Caco-2 (cell line): ENCODE measurements at regions not wholly inside any gene's neighbourhood (a gene's known extent, or its start where the extent isn't known, plus 50 kb on each side); places are given as distances from the start of the nearest gene placed in this dataset.

Experiments
- BruUV-seq: library from RNA; stranded (reverse); fragments of 400-500 nt; replicated peaks from 2 replicates; lab custom pipeline; 2021; lab: Mats Ljungman, UMichigan
- CTCF ChIA-PET: fragments of 300-600 bp; sonication (Branson Sonifier 250); formaldehyde crosslinking; loops from one replicate; lab custom pipeline; 2022; ENCODE audit warnings: antibody characterized with exemption; lab: Charles Lee
- POLR2A ChIA-PET: fragments of 300-600 bp; sonication (Branson Sonifier 250); formaldehyde crosslinking; loops from one replicate; lab custom pipeline; 2022; ENCODE audit warnings: antibody characterized with exemption; lab: Charles Lee
- DNase-seq, 2 experiments: peaks; one replicate each; pipeline versions ENCODE4 v3.0.0 to v3.0.0-alpha.2; 2020 to 2022
- H3K27me3 ChIP-seq: replicated peaks from 2 replicates; pipeline ENCODE4 v1.6.0; 2011; ENCODE audit warnings: low read length; ENCODE audit not compliant: control insufficient read depth, insufficient read depth
- H3K36me3 ChIP-seq: 2 replicates; pipeline ENCODE4 v1.5.1; 2011; ENCODE audit warnings: low read length; ENCODE audit not compliant: control insufficient read depth, insufficient read depth
- H3K4me1 ChIP-seq: fragments of 250-450 bp; sonication (Bioruptor Pico); 2 replicates; pipeline ENCODE4 v1.5.1; 2020; ENCODE audit warnings: mild to moderate bottlenecking
- H3K4me3 ChIP-seq: 2 replicates; pipeline ENCODE4 v1.5.1; 2011; ENCODE audit warnings: low read depth, mild to moderate bottlenecking, control low read depth, low read length
- H3K9me3 ChIP-seq: fragments of 250-450 bp; sonication (Bioruptor Pico); 2 replicates; pipeline ENCODE4 v1.5.1; 2020; ENCODE audit warnings: mild to moderate bottlenecking, moderate library complexity
- H3K27ac Mint-ChIP-seq: one replicate; pipeline ENCODE4 v1.8.0; 2022; ENCODE audit warnings: mixed read lengths; ENCODE audit not compliant: unreplicated experiment
- H3K27me3 Mint-ChIP-seq: one replicate; pipeline ENCODE4 v1.8.0; 2022; ENCODE audit warnings: mixed read lengths; ENCODE audit not compliant: insufficient read depth, unreplicated experiment
- H3K36me3 Mint-ChIP-seq: one replicate; pipeline ENCODE4 v1.8.0; 2022; ENCODE audit warnings: mild to moderate bottlenecking, mixed read lengths; ENCODE audit not compliant: insufficient read depth, unreplicated experiment
- H3K4me1 Mint-ChIP-seq: one replicate; pipeline ENCODE4 v1.8.0; 2022; ENCODE audit warnings: low read depth, mixed read lengths; ENCODE audit not compliant: unreplicated experiment
- H3K4me3 Mint-ChIP-seq: one replicate; pipeline ENCODE4 v1.8.0; 2022; ENCODE audit warnings: mild to moderate bottlenecking, moderate library complexity, mixed read lengths; ENCODE audit not compliant: unreplicated experiment
- H3K9me3 Mint-ChIP-seq: one replicate; pipeline ENCODE4 v1.8.0; 2022; ENCODE audit warnings: mixed read lengths; ENCODE audit not compliant: unreplicated experiment
- intact Hi-C: fragments of 100-400 bp; cut with micrococcal nuclease; formaldehyde crosslinking; loops from one replicate; pipeline ENCODE4 v1.10.0; 2022; ENCODE audit not compliant: unreplicated experiment
- TF ChIP-seq, protein P1 (sequence below), 2 experiments: fragments of 200-600 bp in 1 of 2; IDR thresholded peaks; 1 replicate in 1 of 2; 2 replicates in 1 of 2; pipeline versions ENCODE4 v1.5.1 to v1.8.0; 2011 to 2022; ENCODE audit warnings: antibody characterized with exemption in 1 of 2, control low read depth in 1 of 2, inconsistent platforms in 1 of 2, low read depth in 1 of 2, low read length in 1 of 2, mild to moderate bottlenecking in 1 of 2, moderate library complexity in 1 of 2; ENCODE audit not compliant: insufficient read depth in 1 of 2, severe bottlenecking in 1 of 2, unreplicated experiment in 1 of 2

DNA sequence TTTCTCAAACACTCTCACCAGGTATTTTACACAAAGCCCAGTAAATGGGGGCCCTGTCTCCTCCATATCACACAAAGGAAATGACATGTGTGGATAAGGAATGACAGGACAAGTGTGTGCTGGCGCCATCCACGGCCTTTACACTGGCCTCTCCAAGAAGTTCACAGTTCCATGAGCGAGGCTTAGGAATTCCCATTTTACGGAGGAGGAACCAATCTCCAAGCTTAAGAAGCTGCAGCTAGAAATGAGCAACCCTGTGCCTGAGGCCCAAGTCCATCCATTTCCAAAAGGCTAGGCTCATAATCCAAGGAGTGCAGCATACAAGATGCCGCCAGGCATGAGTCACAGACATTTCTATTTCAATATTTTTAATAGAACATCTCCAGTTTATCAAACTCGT is 203.4 kb downstream of the AUH start:
- no peak overlapping the region for H3K27ac Mint-ChIP-seq
- Histone ChIP-seq H3K4me1 (no peaks in the 10 kb centered on the region), H3K27me3 (no peaks in the 10 kb centered on the region), H3K9me3 (no peaks in the 10 kb centered on the region), H3K36me3 (no peaks in the 10 kb centered on the region), H3K4me3 (no peak overlapping the region)
- intact Hi-C loops = no loop called here
- H3K36me3 Mint-ChIP-seq = no peaks in the 10 kb centered on the region
- H3K27me3 Mint-ChIP-seq = no peaks in the 10 kb centered on the region
- no peaks in the 10 kb centered on the region for H3K9me3 Mint-ChIP-seq
- H3K4me3 Mint-ChIP-seq = no peak overlapping the region
- ChIA-PET CTCF (no interaction called here), POLR2A (no interaction called here)
- no TSS peak for BruUV-seq
- no peak for DNase-seq
- TF ChIP-seq, protein P1, sequence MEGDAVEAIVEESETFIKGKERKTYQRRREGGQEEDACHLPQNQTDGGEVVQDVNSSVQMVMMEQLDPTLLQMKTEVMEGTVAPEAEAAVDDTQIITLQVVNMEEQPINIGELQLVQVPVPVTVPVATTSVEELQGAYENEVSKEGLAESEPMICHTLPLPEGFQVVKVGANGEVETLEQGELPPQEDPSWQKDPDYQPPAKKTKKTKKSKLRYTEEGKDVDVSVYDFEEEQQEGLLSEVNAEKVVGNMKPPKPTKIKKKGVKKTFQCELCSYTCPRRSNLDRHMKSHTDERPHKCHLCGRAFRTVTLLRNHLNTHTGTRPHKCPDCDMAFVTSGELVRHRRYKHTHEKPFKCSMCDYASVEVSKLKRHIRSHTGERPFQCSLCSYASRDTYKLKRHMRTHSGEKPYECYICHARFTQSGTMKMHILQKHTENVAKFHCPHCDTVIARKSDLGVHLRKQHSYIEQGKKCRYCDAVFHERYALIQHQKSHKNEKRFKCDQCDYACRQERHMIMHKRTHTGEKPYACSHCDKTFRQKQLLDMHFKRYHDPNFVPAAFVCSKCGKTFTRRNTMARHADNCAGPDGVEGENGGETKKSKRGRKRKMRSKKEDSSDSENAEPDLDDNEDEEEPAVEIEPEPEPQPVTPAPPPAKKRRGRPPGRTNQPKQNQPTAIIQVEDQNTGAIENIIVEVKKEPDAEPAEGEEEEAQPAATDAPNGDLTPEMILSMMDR (IDR thresholded peaks at IDR 0.05; ENCODE audit: insufficient read depth in 1 of 2, low read depth in 1 of 2, low read length in 1 of 2, severe bottlenecking in 1 of 2, unreplicated experiment in 1 of 2) = no peak
- peaks cover 8% of the 10 kb centered on the region for H3K4me1 Mint-ChIP-seq

DNA sequence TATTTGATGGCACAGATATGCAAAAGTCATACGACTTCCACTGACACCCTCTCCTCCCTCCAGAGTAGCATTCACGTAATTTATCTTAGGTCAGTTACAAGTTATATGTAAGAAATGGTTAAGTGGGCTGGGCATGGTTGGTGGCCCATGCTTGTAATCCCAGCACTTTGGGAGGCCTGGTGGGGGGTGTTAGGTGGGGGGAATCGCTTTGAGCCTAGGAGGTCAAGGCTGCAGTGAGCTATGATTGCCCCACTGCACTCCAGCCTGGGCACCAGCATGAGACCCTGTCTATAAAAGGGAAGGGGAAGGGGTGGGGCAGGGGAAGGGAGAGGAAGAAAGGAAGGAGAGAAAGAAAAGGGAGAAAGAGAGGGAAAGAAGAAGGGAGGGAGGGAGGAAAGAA is 202.8 kb downstream of the AUH start:
- H3K9me3 Mint-ChIP-seq = no peaks in the 10 kb centered on the region
- POLR2A ChIA-PET = no interaction called here
- Histone ChIP-seq H3K27me3 (no peaks in the 10 kb centered on the region), H3K36me3 (no peaks in the 10 kb centered on the region), H3K4me3 (no peak overlapping the region), H3K9me3 (no peaks in the 10 kb centered on the region), H3K4me1 (no peaks in the 10 kb centered on the region)
- no peak overlapping the region for H3K27ac Mint-ChIP-seq
- H3K4me1 Mint-ChIP-seq = peaks cover 8% of the 10 kb centered on the region
- DNase-seq = no peak
- CTCF ChIA-PET = no interaction called here
- no peaks in the 10 kb centered on the region for H3K36me3 Mint-ChIP-seq
- H3K4me3 Mint-ChIP-seq = no peak overlapping the region
- TF ChIP-seq, protein P1 (IDR thresholded peaks at IDR 0.05; ENCODE audit: insufficient read depth in 1 of 2, low read depth in 1 of 2, low read length in 1 of 2, severe bottlenecking in 1 of 2, unreplicated experiment in 1 of 2) = no peak
- no peaks in the 10 kb centered on the region for H3K27me3 Mint-ChIP-seq
- intact Hi-C loops = no loop called here
- BruUV-seq = no TSS peak

DNA sequence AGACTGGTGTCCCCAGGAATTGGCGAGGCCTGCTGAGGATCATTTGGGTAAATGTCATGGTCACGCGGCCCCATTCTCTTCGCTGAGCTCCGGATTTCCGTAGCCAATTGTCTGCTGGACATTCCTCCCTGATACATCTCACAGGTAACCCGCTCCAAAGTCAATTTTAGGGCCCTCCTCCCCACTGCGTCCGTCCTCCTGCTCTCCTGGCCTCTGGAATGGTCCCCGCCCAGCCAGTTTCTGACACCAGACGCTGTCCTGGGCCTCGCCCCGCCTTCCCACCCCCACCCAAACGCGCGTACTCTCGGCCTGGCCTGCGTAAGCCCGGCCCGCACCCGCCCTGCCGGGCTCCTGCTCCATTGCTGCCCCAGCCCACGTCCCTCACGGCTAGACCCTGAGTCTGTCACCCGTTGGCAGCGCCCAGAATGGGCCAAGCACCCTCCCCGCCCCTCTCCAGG is 202.0 kb downstream of the AUH start:
- no peak for DNase-seq
- Histone ChIP-seq H3K27me3 (no peaks in the 10 kb centered on the region), H3K4me3 (no peak overlapping the region), H3K9me3 (no peaks in the 10 kb centered on the region), H3K36me3 (no peaks in the 10 kb centered on the region), H3K4me1 (peaks cover 4% of the 10 kb centered on the region)
- TF ChIP-seq, protein P1 (IDR thresholded peaks at IDR 0.05; ENCODE audit: insufficient read depth in 1 of 2, low read depth in 1 of 2, low read length in 1 of 2, severe bottlenecking in 1 of 2, unreplicated experiment in 1 of 2) = no peak
- Mint-ChIP-seq H3K4me1 (peaks cover 14% of the 10 kb centered on the region), H3K27me3 (no peaks in the 10 kb centered on the region), H3K36me3 (no peaks in the 10 kb centered on the region), H3K27ac (no peak overlapping the region), H3K9me3 (no peaks in the 10 kb centered on the region), H3K4me3 (no peak overlapping the region)
- intact Hi-C loops = no loop called here
- ChIA-PET POLR2A (no interaction called here), CTCF (no interaction called here)
- no TSS peak for BruUV-seq
